ENCODE measurements at regions not wholly inside any gene's neighbourhood (a gene's known extent, or its start where the extent isn't known, plus 50 kb on each side); places are given as distances from the start of the nearest gene placed in this dataset.
"Not testable (repeated sequence)": the region's sequence is repeated elsewhere in the genome, so short reads cannot be mapped to it uniquely, and the experiment has no call there.

DNA sequence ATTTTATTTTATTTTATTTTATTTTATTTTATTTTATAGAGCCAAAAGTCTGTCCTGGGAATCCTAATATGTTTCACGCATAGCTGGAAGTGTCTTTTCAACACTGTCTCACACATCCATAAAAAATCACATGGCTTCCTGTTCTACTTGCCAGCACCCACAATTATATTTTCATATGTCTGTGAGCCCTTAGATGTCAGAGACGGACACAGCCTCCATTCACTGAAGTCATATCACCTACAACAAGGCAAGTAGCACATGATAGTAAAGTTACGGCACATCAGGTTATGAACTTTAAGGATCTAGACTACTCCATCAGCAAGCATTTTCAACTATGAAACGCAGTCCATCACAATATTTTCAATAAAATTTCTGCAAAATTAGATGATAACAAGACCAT lies 168.4 kb downstream of the ZIC4 start:
- no peak for DNase-seq

DNA sequence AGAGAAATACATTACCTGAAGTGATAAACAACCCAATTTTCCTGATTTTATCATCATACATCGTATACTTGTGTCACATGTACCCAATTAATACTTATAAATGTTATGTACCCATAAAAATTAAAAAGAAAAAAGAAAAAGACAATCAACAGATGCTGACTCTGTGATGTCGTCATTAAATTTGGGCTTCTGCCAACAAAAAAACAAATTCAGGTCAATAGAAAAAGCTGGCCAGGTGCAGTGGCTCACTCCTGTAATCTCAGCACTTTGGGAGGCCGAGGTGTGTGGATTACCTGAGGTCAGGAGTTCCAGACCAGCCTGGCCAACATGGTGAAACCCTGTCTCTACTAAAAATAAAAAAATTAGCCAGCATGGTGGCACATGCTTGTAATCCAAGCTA lies 174.4 kb downstream of the ZIC4 start:
- DNase-seq: not testable (repeated sequence)

DNA sequence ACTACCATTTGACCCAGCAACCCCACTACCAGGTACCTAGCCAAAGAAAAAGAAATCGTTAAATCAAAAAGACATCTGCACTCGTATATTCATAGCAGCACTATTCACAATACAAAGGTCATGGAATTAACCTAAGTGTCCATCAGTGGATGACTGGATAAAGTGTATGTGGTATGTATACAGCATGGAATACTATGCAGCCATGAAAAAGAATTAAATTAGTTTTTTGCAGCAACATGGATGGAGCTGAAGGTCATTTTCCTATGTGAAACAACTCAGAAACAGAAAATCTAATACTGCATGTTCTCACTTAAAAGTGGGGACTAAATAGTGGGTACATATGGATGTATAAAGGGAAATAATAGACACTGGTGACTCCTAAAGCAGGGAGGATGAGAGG lies 175.2 kb downstream of the ZIC4 start:
- no peak for DNase-seq

DNA sequence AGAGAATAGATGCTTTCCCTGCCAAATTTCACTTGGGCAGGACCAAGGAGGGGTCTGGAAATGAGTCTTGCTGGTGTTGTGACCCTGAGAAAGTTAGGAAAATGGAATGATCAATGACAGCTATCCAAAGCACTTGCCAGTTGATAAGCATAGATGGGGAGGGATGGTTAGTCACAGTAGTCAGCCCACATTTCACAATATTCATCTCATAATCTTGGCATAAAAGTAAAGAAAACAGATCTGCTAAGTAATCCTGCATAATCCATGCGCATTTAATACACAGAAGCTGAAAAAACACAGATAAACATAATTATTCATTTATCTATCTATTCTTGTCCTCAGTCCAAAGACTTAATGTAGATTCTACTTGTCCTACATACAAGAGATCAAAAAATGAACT lies 184.1 kb downstream of the ZIC4 start:
- DNase-seq: no peak

DNA sequence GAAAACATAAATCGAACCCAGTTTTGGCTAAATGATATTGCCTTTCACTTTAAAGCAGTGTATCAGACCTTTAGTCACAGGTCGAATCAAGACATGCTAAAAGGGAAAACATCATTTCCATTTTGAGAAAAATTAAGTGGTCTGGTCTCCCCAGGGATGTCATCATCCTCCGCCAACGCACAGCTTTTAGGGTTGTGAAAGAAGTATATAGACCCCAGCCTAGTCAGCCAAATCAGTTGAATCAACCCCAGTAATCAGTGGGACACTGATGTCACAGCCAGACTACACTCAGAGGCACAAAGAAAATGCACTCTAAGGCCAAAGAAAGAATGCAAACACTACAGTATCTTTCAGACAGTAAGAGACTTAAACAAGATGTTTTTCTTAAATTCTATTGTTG lies 187.4 kb downstream of the ZIC4 start:
- no peak for DNase-seq

DNA sequence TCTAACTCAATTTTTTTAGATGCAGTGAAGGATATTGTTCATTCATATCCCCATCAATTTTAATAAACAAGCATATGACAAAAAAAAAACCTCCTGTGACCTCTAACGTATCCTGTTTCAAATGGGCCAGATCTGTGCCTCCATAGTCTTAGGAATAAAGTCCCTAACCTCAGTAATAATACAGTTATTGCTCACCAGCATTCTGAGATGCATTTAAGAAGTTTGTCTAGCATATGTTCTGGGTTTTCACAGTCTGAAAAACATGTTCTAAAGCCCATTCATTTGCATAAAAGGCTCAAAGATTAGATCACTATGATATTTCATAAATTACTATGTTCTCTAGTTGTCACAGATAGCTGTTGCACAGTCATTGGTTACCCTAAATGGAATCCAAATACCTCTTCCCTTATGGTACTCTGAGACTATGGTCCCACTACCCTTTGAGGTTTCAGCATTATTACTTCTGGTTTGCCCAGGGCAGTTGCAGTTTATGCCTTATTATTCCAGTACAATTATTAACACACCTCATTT lies 190.1 kb downstream of the ZIC4 start:
- no peak for DNase-seq

DNA sequence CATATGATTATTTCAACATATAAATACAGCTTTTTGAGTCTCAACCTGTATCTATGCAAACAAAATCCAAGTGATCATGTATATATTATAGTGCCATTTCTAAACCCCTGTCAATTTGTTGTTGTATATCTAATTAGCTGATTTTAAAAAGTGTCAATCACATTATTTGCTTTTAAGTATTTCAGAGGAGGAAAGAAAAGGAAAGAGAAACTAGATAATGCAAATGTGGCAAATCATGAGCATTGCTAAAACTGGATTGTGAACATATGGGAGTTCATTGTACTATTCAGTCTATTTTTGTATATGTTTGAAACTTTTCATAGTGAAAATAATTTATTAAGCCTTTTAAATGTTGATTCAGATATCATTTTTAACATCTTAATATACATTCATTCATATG lies 190.7 kb downstream of the ZIC4 start:
- DNase-seq: no peak

DNA sequence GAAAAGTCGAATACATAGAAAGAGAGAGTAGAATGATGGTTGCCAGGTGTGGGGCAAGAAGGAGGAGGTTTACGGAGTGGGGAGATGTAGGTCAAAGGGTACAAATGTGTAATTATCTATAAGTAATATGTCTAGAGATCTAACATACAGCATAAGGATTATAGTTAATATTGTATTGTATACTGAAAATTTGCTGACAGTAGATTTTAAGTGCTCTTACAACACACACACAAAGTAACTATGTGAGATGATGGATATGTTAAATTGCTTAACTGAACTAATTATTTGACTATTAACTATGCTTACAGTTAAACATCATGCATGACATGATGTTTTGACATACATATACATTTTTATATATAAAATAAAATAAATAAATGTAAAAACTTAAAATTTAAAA lies 192.7 kb downstream of the ZIC4 start:
- no peak for DNase-seq

DNA sequence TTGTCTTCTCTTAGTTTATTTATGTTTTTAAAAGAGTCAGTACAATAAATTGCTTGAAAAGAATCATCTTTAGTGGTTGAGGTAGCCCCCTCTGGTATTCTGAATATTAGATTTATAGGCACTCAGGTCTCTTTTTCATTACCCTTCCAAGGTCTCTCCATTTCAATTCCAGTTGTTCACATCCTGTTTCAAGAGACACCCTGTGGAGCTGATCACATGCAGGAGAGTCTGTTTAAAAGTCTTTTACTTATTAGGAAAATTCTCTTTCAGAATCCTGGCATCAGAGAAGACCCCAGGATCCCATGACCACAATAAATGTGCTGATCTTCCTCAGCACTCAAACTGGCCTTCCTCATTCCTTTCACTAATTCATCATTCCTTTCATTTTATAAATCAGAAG lies 195.7 kb downstream of the ZIC4 start:
- DNase-seq: no peak

DNA sequence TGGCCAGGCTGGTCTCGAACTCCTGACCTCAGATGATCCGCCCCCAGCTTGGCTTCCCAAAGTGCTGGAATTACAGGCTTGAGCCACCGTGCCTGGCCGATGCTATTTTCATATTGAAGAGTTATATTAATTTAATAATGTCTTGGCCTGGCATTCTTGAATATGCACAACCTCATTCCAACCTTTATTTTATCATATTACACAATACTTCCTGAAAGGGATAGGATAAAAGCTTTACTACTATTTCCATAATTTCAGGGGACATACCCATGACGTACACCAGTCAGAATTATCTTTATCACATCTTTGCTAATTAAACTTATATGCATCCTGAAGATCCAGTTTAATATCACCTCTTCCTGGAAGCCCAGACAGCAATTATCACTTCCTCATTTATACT lies 205.3 kb downstream of the ZIC4 start:
- DNase-seq: no peak

DNA sequence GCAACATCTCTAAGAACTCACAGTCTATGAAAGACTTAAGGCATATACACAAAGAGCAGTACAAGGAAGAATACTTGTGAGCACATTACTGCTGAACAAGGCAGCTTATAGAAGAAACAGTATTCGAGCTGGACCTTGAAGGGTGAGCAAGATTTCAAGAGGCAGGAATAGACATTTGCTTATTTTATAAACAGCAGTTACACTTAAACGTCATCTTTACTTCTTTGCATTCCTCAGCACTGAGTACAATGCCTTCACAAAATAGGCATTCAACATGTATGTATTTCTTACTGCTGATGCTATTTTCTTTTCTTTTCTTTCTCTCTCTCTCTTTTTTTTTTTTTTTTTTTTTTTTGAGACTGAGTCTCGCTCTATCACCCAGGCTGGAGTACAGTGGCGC lies 205.8 kb downstream of the ZIC4 start:
- DNase-seq: no peak

DNA sequence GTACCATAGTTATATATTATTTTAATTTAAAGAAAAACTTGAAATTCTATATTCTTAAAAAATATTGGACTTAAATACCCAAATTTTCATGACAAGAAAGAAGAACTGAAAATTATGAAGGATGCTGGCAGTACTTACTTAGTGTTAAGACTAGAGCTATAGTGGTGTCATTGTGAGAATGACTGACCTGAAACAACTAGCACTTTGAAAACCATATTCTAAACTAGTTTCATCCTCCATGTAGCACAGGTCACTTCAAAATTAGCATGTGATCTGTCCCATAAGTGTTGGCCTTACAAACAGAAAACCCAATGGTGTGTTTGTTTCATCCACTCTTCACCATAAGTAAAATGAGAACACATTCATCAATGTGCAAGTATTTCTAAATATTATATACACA lies 208.6 kb downstream of the ZIC4 start:
- DNase-seq: no peak

DNA sequence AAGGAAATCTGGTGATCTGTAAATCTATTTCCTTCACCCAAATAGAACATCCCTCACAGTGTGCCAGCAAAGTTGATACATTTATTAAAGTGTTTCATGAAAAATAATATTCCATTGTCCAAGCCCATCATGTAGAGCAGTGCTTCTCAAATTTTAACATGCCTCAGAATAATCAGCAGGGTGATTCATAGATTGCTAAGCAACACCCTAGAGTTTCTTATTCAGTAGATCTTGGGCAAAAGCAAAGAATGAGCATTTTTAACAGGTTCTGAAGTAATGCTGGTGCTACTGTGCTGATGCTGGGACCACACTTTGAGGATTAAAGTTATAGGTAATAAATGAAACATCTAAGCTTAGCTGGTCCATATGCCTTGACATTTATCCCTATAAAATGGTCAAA lies 210.5 kb downstream of the ZIC4 start:
- no peak for DNase-seq

DNA sequence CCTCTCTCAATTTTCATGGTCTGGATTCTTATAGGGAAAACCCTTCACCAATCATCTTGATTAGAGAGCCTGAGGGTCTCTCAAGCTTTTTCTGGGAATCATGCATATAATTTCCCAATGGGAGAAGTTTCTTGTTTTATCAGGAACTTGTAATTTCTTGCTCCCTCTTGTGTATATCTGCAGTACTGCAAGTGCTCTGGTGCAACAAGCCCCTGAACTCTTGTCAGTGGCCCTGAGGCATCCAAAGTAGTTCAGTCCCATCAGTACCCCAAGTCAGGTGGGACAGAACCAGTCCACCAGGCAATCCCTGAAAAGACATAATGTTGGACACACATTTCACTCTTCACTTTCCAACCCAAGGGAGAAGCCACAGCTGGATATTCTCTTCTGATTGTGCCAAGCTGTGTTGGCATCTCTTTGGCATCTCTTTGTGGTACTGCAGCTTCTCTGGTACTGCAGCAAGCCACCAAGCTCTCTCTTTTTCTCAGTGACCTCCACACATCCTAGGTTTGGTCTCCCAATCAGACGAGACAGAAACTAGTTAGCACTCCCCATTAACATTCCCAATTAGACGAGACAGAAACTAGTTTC lies 214.5 kb downstream of the ZIC4 start:
- DNase-seq: no peak

DNA sequence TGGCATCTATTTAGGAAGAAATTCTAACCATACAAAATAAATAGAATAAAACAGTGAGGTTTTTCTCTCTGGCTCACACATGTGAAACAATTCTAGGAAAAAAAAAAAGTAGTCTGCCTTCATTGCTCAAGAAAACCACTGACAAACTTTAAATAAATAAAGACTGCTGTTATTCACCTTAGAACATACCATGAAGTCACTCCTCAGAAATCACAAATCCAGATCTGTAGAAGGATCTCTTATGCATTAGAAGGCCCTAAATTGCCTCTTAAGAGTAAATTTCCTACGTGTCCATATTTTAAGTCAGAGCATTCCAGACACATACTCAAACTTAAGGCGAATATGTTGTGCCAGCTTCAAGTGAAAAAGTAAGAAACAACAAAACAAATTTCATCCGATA lies 217.3 kb downstream of the ZIC4 start:
- DNase-seq: no peak

DNA sequence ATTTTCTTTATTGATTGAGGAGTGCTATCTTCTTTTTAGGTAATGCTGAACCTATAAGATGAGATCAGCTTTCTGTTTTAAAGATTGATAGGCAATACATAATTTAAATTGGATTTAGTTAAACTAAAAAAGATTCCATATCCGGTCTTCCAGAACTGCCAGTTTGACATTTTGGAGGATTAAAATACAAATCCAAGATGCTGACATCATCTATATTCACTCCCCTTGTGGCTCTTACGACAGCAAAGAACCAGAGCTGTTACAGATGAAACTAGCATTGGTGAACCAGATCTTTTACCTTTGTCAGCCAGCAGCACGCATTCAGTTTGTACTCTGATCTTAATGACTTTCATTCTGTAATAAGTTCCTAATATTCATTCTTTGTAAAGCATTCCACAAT lies 218.7 kb downstream of the ZIC4 start:
- no peak for DNase-seq

DNA sequence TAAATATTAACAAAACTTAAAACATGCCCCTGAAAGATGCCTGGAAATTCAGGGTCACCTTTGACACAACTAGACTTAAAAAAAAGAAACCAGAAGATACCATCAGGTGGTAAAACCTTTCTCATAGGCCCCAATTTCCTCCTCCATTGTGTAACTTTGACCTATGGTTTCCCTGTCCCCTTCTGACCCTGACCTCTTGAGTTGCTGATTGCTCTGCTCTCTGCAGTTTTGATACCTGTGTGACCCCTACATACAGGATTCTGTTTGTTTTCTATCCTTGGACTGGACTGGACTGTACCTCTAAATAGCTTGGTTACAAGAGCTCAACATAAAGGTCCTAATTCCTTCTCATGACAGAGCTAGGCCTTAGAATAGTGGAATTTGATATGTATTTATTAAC lies 220.6 kb downstream of the ZIC4 start:
- DNase-seq: no peak

DNA sequence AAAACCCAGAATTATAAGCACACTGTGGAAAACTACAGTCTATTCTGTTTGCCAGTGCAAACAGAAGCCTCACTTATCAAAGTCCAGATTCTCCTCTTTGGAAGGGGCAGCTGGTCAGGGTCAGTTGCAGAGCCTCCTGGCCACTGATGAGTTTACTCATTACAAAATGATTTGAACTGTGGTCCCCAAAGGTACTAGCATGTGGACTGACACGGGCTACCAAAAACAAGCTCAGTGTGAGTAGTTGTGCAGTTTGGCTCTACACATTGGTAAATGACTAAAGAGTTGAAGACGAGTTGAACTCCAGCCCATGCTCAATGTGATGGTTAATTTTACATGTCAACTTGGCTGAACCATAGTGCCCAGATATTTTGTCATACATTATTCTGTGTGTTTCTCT lies 221.5 kb downstream of the ZIC4 start:
- no peak for DNase-seq

DNA sequence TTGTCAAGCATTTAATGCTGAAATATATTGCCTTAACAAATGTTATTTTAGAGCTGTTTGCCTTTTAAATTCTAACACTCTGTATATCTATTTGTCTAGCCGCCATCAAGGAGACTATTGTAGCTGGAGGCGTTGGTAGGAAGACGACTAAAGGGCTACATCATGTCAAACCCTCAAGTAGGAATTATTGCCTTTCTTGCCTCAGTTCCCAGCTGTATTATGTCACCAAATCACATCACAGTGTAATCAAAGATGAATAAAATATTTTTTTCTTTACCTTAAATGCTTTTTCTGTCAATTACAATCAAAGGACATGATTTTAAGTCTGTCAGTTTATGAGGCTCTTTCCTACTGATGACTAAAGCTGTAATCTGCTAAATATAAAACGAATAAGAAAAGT lies 233.1 kb downstream of the ZIC4 start:
- no peak for DNase-seq

DNA sequence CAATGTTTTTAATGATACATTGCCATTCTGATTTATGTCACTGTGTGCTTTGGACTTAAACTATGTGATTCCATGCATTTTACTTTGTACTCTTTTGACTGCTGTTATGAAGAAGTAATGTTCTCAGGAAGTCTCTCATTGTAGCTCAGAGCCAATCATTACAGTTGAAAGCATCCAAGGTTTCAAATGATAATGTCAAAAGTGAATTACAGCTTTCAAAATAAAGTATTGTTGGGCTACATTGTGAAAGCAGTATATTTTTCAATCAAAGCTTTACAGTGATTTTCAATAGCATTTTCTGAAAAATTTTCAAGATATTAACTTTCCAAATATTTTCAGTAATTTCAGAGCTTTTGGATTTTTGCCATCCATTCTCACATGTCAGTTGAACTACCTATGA lies 243.6 kb downstream of the ZIC4 start:
- no peak for DNase-seq

DNA sequence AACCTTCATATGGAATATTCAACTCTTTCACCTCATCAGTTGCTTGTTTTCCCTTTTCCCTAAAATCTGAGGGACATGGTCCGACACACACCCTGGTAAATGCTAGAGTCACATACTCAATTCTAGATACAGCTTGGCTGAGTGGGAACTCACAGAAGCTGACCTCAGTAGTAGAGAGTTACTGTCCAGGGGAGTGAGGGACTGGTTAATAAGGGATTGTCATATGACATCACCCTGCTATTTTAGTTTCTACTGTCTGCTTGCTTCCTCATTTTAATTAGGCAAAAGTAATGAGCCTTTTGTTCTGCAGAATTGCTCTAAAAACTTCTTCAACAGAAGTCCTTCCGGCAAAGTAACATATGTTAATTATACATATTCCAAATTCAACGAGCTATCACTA lies 244.5 kb downstream of the ZIC4 start:
- no peak for DNase-seq

DNA sequence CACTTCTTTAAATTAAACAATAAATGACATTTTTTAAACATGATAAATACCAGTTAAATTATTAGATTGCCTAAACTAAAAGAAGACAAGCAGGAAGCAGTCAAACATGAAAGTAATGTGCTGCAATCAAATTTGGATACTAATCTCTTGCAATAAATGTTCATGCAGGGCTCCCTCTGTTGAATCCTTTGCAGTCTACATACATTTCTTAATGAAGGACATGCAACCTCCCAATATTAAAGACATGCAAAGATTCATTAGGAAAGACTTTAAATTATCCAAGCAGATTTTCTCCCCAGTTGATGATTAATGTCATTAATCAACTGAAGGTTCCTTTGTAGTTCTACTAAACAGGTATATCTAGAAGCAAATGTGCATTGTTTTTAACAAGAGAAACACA lies 245.4 kb downstream of the ZIC4 start:
- no peak for DNase-seq

DNA sequence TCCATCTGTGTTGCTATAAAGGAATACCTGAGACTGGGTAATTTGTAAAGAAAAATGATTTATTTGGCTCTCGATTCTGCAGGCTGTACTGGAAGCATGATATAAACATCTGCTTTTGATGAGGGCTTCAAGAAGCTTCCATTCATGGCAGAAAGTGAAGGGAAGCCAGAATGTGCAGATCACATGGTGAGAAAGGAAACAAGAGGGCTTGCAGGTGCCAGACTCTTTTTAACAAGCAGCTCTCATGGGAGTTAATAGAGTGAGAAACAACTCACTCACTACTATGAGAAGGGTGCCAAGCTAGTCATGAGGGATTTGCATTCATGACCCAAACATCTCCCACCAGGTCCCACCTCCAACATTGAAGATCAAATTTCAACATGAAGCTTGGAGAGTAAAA lies 247.2 kb downstream of the ZIC4 start:
- no peak for DNase-seq

DNA sequence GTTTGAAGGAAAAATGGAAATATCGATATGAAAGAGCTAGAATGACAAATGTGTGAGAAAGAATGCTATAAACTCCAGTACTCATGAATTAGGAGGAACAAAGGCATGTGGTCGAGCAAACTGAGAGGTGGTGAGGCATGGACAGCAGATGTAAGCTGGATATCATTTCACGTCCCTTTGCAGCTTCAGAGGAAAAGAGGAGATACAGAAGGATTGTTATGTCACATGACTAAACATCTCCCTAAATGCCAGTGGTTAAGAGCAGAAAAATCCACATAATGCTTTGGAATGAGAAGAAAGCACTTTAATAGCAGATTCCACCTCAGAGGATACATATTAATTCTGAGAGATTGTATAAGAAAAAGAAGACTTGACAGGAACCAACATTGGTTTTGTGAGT lies 248.7 kb downstream of the ZIC4 start:
- no peak for DNase-seq

DNA sequence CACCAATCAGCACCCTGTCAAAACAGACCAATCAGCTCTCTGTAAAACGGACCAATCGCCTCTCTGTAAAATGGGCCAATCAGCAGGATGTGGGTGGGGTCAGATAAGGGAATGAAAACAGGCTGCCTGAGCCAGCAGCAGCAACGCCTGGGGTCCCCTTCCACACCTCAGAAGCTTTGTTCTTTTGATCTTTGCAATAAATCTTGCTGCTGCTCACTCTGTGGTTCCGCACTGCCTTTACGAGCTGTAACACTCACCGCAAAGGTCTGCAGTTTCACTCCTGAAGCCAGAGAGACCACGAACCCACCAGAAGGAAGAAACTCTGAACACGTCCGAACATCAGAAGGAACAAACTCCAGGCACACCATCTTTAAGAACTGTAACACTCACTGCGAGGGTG lies 251.4 kb downstream of the ZIC4 start:
- not testable (repeated sequence) for DNase-seq
